CD4-positive, alpha-beta T cell treated with Interleukin-4 for 1 hour (primary cell): ENCODE measurements at regions not wholly inside any gene's neighbourhood (a gene's known extent, or its start where the extent isn't known, plus 50 kb on each side); places are given as distances from the start of the nearest gene placed in this dataset.
A peak's percentile ranks its signal among the peaks of the same experiment; 100 is the strongest.
"Not testable (repeated sequence)": the region's sequence is repeated elsewhere in the genome, so short reads cannot be mapped to it uniquely, and the experiment has no call there.

ENCODE experiments used
- DNase-seq, 2 donors: peaks; one replicate each; pipeline ENCODE4 v3.0.0-alpha.2; 2020 to 2022

- DNase-seq: no peak
These were observed 927.9 kb downstream of the MAT2B start for GRCh38 chr5:164433106-164433870.

GRCh38 chr5:164435576-164435975 lies 930.2 kb downstream of the MAT2B start:
- no peak for DNase-seq

- no peak for DNase-seq
These were observed 934.4 kb downstream of the MAT2B start for GRCh38 chr5:164439799-164440198.

GRCh38 chr5:164449460-164449859 lies 944.0 kb downstream of the MAT2B start:
- DNase-seq: no peak

- no peak for DNase-seq
These were observed 960.6 kb downstream of the MAT2B start for GRCh38 chr5:164466033-164466432.

- no peak for DNase-seq
These were observed 964.9 kb downstream of the MAT2B start for GRCh38 chr5:164470312-164470711.

- DNase-seq: no peak
These were observed 966.7 kb downstream of the MAT2B start for GRCh38 chr5:164472165-164472564.

- DNase-seq: no peak
These were observed 970.0 kb downstream of the MAT2B start for GRCh38 chr5:164475339-164475977.

- DNase-seq: no peak
These were observed 975.9 kb downstream of the MAT2B start for GRCh38 chr5:164481270-164481669.

GRCh38 chr5:164482351-164482750 lies 976.9 kb downstream of the MAT2B start:
- DNase-seq: no peak

- DNase-seq: no peak
These were observed 979.5 kb downstream of the MAT2B start for GRCh38 chr5:164484948-164485347.

- no peak for DNase-seq
These were observed 982.5 kb downstream of the MAT2B start for GRCh38 chr5:164487939-164488338.

- no peak for DNase-seq
These were observed 992.1 kb downstream of the MAT2B start for GRCh38 chr5:164497311-164498064.

GRCh38 chr5:164498438-164498837 lies 993.0 kb downstream of the MAT2B start:
- DNase-seq: no peak

GRCh38 chr5:164500856-164501255 lies 995.4 kb downstream of the MAT2B start:
- no peak for DNase-seq

GRCh38 chr5:164501344-164501743 lies 995.9 kb downstream of the MAT2B start:
- no peak for DNase-seq

GRCh38 chr5:164504141-164504772 lies 998.8 kb downstream of the MAT2B start:
- peak in 1 of 2 donors; percentile 6 for DNase-seq

GRCh38 chr5:164505791-164506190 lies 1000.4 kb downstream of the MAT2B start:
- DNase-seq: no peak

- DNase-seq: no peak
These were observed 1012.8 kb downstream of the MAT2B start for GRCh38 chr5:164518067-164518740.

- DNase-seq: no peak
These were observed 1013.3 kb downstream of the MAT2B start for GRCh38 chr5:164518741-164519080.

- no peak for DNase-seq
These were observed 1026.9 kb downstream of the MAT2B start for GRCh38 chr5:164532235-164532900.

- DNase-seq: not testable (repeated sequence)
These were observed 1028.0 kb downstream of the MAT2B start for GRCh38 chr5:164533426-164533825.
